Nephron progenitor cell (in vitro differentiated cells): ENCODE measurements at regions not wholly inside any gene's neighbourhood (a gene's known extent, or its start where the extent isn't known, plus 50 kb on each side); places are given as distances from the start of the nearest gene placed in this dataset.
A peak's percentile ranks its signal among the peaks of the same experiment; 100 is the strongest.

ENCODE experiments used
- DNase-seq: peaks from one replicate; pipeline ENCODE4 v3.0.0; 2021
- H3K27ac Mint-ChIP-seq: 2 replicates; pipeline ENCODE4 v1.8.0; 2021; ENCODE audit warnings: mild to moderate bottlenecking, moderate library complexity, mixed read lengths
- H3K27me3 Mint-ChIP-seq: 2 replicates; pipeline ENCODE4 v1.8.0; 2021; ENCODE audit warnings: mild to moderate bottlenecking, low read depth, mixed read lengths; ENCODE audit not compliant: poor library complexity
- H3K36me3 Mint-ChIP-seq: 2 replicates; pipeline ENCODE4 v1.8.0; 2021; ENCODE audit warnings: low read depth, mixed read lengths
- H3K4me1 Mint-ChIP-seq: 2 replicates; pipeline ENCODE4 v1.8.0; 2021; ENCODE audit warnings: mixed read lengths
- H3K4me3 Mint-ChIP-seq: 2 replicates; pipeline ENCODE4 v1.8.0; 2021; ENCODE audit warnings: mild to moderate bottlenecking, moderate library complexity, mixed read lengths
- H3K9me3 Mint-ChIP-seq: 2 replicates; pipeline ENCODE4 v1.8.0; 2021; ENCODE audit warnings: mild to moderate bottlenecking, moderate library complexity, mixed read lengths
- TF ChIP-seq, protein P1 (sequence below): fragments of 200-600 bp; sonication (generic); IDR thresholded peaks from 2 replicates; pipeline ENCODE4 v1.5.0; 2021; ENCODE audit warnings: antibody characterized with exemption

DNA sequence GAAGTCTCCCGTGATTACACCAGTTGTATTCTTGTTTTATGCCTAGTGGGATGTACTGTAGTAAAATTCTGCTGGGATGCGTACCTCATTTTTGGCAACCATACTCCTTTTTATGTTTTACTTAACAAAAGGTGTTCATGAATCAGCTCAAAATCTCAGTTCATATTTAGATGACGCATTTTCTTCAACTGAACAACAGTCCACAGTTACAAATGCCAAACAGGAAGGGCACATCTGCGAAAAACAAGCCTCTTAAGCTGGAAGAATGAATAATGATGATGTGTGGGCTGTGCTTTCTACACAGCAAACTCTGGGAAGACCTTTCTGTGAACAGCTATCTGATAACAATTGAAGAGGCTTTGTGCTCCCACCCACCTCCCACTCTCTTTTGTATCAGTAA lies 68.4 kb upstream of the NRBF2 start:
- H3K36me3 Mint-ChIP-seq, result no peaks in the 10 kb centered on the region
- H3K4me3 Mint-ChIP-seq, result no peak overlapping the region
- H3K4me1 Mint-ChIP-seq, result peaks cover 39% of the 10 kb centered on the region
- peak overlapping the region; percentile 49 for H3K27ac Mint-ChIP-seq
- H3K27me3 Mint-ChIP-seq, result peaks cover 3% of the 10 kb centered on the region
- H3K9me3 Mint-ChIP-seq, result no peaks in the 10 kb centered on the region
- DNase-seq, result no peak
- TF ChIP-seq, protein P1, sequence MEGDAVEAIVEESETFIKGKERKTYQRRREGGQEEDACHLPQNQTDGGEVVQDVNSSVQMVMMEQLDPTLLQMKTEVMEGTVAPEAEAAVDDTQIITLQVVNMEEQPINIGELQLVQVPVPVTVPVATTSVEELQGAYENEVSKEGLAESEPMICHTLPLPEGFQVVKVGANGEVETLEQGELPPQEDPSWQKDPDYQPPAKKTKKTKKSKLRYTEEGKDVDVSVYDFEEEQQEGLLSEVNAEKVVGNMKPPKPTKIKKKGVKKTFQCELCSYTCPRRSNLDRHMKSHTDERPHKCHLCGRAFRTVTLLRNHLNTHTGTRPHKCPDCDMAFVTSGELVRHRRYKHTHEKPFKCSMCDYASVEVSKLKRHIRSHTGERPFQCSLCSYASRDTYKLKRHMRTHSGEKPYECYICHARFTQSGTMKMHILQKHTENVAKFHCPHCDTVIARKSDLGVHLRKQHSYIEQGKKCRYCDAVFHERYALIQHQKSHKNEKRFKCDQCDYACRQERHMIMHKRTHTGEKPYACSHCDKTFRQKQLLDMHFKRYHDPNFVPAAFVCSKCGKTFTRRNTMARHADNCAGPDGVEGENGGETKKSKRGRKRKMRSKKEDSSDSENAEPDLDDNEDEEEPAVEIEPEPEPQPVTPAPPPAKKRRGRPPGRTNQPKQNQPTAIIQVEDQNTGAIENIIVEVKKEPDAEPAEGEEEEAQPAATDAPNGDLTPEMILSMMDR, result no peak

DNA sequence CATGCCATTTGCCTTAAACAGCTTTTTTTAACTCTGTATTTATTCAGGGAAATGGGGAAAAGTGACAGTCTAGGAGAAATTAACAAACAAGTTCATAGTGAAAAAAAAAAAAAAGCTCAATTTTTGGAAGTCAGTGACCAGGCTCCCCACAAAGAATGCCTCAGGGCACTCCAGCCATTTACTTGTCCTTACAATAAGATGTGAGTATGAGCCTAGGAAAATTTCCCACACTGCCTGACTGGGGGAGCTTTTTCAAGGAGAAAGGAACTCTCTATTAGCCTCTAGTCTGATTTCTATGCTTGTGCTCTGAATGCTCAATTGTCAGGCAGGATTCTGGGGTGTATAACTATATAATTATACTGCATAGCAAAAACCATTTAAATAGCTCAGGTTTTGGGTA lies 74.9 kb upstream of the NRBF2 start:
- Mint-ChIP-seq H3K4me1 (peaks cover 26% of the 10 kb centered on the region), H3K27ac (peak overlapping the region; percentile 2), H3K4me3 (no peak overlapping the region), H3K36me3 (no peaks in the 10 kb centered on the region), H3K9me3 (no peaks in the 10 kb centered on the region), H3K27me3 (peaks cover 3% of the 10 kb centered on the region)
- DNase-seq, result no peak
- TF ChIP-seq, protein P1, result no peak

DNA sequence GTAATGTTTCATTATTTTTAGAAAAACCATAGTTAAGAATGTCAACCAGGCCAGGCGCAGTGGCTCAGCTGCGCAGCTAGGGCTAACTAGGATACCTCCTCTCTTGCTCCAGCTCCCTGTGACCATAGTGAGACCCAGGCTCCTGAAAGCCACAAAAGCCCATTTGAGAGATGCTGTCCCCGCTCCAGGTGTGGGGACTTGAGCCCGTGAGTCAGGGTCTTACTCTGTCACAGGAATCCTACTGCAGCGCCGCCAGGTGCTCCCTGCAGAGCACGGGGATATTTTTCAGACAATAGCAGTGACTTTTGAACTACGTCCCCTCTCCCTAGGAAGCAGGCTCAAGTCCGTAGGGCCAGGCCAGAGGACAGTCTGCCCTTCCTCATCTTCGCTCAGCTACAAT lies 75.6 kb upstream of the NRBF2 start:
- H3K27ac Mint-ChIP-seq, result peak overlapping the region; percentile 2
- H3K4me1 Mint-ChIP-seq, result peaks cover 26% of the 10 kb centered on the region
- no peaks in the 10 kb centered on the region for H3K36me3 Mint-ChIP-seq
- TF ChIP-seq, protein P1, result no peak
- H3K9me3 Mint-ChIP-seq, result no peaks in the 10 kb centered on the region
- peaks cover 3% of the 10 kb centered on the region for H3K27me3 Mint-ChIP-seq
- no peak overlapping the region for H3K4me3 Mint-ChIP-seq
- no peak for DNase-seq

DNA sequence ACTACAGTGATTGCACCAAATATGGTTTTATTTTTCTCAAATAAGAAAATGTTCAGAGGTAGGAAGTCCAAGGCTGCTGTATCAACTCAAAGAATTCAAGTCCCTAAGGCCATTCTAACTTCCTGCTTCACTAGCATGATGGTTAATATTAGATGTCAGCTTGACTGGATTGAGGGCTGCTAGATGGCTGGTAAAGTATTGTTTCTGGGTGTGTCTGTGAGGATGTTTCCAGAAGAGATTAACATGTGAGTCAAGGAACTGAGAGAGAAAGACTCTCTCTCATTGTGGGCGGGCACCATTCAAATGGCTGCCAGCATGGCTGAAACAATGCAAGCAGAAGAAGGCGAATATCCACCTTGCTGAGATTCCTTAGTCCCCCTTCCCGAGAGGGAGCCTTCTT lies 77.4 kb upstream of the NRBF2 start:
- H3K36me3 Mint-ChIP-seq, result no peaks in the 10 kb centered on the region
- TF ChIP-seq, protein P1, result no peak

DNA sequence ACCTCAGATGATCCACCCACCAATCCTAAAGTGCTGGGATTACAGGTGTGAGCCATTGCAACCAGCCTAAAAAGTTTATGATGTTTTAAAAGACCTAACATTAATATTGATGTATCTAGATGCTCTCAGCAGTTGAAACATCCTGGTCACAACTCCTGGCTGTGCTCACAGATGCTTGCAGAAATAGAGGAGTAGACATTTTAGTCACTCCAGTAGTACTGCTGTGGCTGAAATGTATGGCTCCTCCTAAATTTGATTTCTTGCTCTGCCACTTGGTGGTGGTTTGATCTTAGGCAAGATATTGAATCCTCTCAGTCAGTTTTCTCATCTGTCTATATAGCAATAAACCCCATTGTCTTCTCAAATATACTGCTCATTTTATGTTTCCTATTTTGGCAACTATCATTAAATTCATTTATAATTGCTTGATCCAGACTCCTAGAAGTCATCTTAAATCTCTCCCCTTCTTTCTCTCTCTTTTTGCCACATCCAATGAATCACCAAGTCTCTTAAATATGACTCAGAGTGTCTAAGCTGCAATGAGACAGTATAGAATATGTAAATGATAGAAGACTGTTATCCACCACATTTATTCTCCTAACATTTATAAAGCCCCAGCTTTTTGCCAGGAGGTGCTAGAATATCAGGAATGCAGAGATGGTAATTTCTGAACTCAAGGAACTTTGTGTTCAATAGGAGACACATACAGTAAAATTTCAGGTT lies 78.1 kb upstream of the NRBF2 start:
- Mint-ChIP-seq H3K27ac (no peak overlapping the region), H3K4me1 (peaks cover 22% of the 10 kb centered on the region), H3K4me3 (no peak overlapping the region), H3K36me3 (no peaks in the 10 kb centered on the region), H3K27me3 (no peaks in the 10 kb centered on the region), H3K9me3 (no peaks in the 10 kb centered on the region)
- TF ChIP-seq, protein P1, result no peak
- no peak for DNase-seq

More for the DNA sequence above, 77.4 kb upstream of the NRBF2 start:
- H3K4me3 Mint-ChIP-seq, result no peak overlapping the region
- H3K27ac Mint-ChIP-seq, result no peak overlapping the region
- DNase-seq, result no peak
- H3K9me3 Mint-ChIP-seq, result no peaks in the 10 kb centered on the region
- H3K4me1 Mint-ChIP-seq, result peaks cover 26% of the 10 kb centered on the region
- no peaks in the 10 kb centered on the region for H3K27me3 Mint-ChIP-seq

DNA sequence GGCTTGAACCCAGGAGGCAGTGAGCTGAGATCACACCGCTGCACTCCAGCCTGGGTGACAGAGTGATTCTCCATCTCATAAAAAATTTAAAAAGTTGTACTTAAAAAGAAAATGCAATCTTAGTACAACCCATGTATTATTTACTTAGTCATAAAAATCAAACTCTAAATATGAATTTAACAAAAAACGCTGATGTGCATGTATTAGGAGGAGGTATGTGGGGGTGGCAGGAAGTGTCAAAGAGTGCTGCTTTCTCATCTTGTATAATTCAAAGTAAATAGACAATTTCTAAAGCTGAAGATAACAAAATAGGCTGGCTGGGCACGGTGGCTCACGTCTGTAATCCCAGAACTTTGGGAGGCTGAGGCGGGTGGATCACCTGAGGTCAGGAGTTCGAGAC lies 81.0 kb upstream of the NRBF2 start:
- no peak for DNase-seq
- no peaks in the 10 kb centered on the region for H3K36me3 Mint-ChIP-seq
- no peak overlapping the region for H3K27ac Mint-ChIP-seq
- no peaks in the 10 kb centered on the region for H3K4me1 Mint-ChIP-seq
- H3K9me3 Mint-ChIP-seq, result no peaks in the 10 kb centered on the region
- no peak overlapping the region for H3K4me3 Mint-ChIP-seq
- TF ChIP-seq, protein P1, result no peak
- H3K27me3 Mint-ChIP-seq, result peaks cover 7% of the 10 kb centered on the region
